ENCODE measurements at regions not wholly inside any gene's neighbourhood (a gene's known extent, or its start where the extent isn't known, plus 50 kb on each side); places are given as distances from the start of the nearest gene placed in this dataset.

DNA sequence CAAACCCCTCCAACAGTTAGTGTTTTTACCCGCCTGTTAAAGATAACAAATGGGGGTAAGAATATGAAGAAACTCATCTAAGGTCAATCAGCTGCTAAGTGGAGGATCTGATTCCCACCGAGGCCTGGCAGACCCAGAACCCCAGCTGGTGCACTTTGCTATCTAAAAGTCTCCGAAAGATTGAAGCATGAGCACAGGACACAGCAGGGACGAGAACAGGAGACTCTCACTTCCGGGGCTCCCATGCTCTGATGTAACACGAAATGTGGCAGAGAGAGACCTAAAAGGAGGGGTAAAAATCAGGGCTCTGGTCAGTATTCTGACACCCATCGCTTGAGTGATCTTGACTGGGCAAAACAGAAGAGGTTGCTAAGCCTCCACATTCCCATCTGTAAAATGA is 119.7 kb downstream of the PDCL3 start:
- Histone ChIP-seq H3K4me3 (ENCODE audit: insufficient read depth, low read depth, low read length) (no peak overlapping the region), H3K4me1 (ENCODE audit: insufficient read depth, low read length) (no peaks in the 10 kb centered on the region), H3K36me3 (ENCODE audit: insufficient read depth, low read length) (no peaks in the 10 kb centered on the region), H3K27ac (ENCODE audit: low read depth, low read length) (no peak overlapping the region), H3K9me3 (ENCODE audit: insufficient read depth, low read depth, low read length) (no peaks in the 10 kb centered on the region), H3K79me2 (ENCODE audit: insufficient read depth, low read length) (no peaks in the 10 kb centered on the region), H3K27me3 (ENCODE audit: insufficient read depth, low read length) (peaks cover 2% of the 10 kb centered on the region), H4K20me1 (ENCODE audit: insufficient read depth, low read length) (no peaks in the 10 kb centered on the region), H3K4me2 (ENCODE audit: low read length) (no peak overlapping the region), H3K9ac (ENCODE audit: low read length) (no peak overlapping the region), H2AFZ (ENCODE audit: low read depth, low read length) (no peak overlapping the region)
- Mint-ChIP-seq H3K9me3 (ENCODE audit: unreplicated experiment) (no peaks in the 10 kb centered on the region), H3K4me3 (ENCODE audit: unreplicated experiment) (no peak overlapping the region), H3K36me3 (ENCODE audit: low read depth, unreplicated experiment) (no peaks in the 10 kb centered on the region), H3K4me1 (ENCODE audit: low read depth, unreplicated experiment) (no peaks in the 10 kb centered on the region), H3K27me3 (ENCODE audit: low read depth, unreplicated experiment) (peaks cover 3% of the 10 kb centered on the region), H3K27ac (ENCODE audit: unreplicated experiment) (no peak overlapping the region)
- no peak for TF ChIP-seq EZH2 (IDR thresholded peaks at IDR 0.05; ENCODE audit: insufficient read depth, low read length)
- TF ChIP-seq, protein P1, sequence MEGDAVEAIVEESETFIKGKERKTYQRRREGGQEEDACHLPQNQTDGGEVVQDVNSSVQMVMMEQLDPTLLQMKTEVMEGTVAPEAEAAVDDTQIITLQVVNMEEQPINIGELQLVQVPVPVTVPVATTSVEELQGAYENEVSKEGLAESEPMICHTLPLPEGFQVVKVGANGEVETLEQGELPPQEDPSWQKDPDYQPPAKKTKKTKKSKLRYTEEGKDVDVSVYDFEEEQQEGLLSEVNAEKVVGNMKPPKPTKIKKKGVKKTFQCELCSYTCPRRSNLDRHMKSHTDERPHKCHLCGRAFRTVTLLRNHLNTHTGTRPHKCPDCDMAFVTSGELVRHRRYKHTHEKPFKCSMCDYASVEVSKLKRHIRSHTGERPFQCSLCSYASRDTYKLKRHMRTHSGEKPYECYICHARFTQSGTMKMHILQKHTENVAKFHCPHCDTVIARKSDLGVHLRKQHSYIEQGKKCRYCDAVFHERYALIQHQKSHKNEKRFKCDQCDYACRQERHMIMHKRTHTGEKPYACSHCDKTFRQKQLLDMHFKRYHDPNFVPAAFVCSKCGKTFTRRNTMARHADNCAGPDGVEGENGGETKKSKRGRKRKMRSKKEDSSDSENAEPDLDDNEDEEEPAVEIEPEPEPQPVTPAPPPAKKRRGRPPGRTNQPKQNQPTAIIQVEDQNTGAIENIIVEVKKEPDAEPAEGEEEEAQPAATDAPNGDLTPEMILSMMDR (IDR thresholded peaks at IDR 0.05; ENCODE audit: insufficient read depth, low read depth, low read length), result no peak
- DNase-seq (ENCODE audit: low read depth) (no peak), FAIRE-seq (no peak)

DNA sequence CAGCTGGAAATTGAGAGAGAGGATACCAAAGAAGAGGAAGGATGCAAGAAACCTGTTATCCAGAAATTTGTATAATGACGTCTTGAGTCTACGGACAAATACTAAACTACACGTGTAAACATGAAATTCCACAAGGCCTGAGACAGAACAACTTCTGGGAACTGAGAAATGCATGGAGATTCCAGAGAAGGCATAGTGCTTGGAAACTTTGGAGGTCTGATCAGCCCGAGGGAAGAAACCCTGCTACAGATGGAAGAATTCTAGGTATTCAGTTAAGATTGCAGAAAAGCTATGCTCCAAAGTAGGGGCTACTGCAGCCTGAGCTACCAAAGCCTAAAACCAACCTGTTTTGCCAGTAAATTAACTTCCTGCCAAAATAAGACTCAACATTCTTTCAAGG is 120.4 kb downstream of the PDCL3 start:
- Mint-ChIP-seq H3K4me1 (ENCODE audit: low read depth, unreplicated experiment) (no peaks in the 10 kb centered on the region), H3K27ac (ENCODE audit: unreplicated experiment) (no peak overlapping the region), H3K36me3 (ENCODE audit: low read depth, unreplicated experiment) (no peaks in the 10 kb centered on the region), H3K9me3 (ENCODE audit: unreplicated experiment) (no peaks in the 10 kb centered on the region), H3K4me3 (ENCODE audit: unreplicated experiment) (no peak overlapping the region), H3K27me3 (ENCODE audit: low read depth, unreplicated experiment) (no peaks in the 10 kb centered on the region)
- Histone ChIP-seq H2AFZ (ENCODE audit: low read depth, low read length) (no peak overlapping the region), H3K4me3 (ENCODE audit: insufficient read depth, low read depth, low read length) (no peak overlapping the region), H3K36me3 (ENCODE audit: insufficient read depth, low read length) (no peaks in the 10 kb centered on the region), H4K20me1 (ENCODE audit: insufficient read depth, low read length) (no peaks in the 10 kb centered on the region), H3K79me2 (ENCODE audit: insufficient read depth, low read length) (no peaks in the 10 kb centered on the region), H3K27ac (ENCODE audit: low read depth, low read length) (no peak overlapping the region), H3K27me3 (ENCODE audit: insufficient read depth, low read length) (peaks cover 2% of the 10 kb centered on the region), H3K9me3 (ENCODE audit: insufficient read depth, low read depth, low read length) (no peaks in the 10 kb centered on the region), H3K9ac (ENCODE audit: low read length) (no peak overlapping the region), H3K4me2 (ENCODE audit: low read length) (no peak overlapping the region), H3K4me1 (ENCODE audit: insufficient read depth, low read length) (no peaks in the 10 kb centered on the region)
- no peak for FAIRE-seq
- TF ChIP-seq, protein P1 (IDR thresholded peaks at IDR 0.05; ENCODE audit: insufficient read depth, low read depth, low read length), result no peak
- DNase-seq (ENCODE audit: low read depth), result no peak

DNA sequence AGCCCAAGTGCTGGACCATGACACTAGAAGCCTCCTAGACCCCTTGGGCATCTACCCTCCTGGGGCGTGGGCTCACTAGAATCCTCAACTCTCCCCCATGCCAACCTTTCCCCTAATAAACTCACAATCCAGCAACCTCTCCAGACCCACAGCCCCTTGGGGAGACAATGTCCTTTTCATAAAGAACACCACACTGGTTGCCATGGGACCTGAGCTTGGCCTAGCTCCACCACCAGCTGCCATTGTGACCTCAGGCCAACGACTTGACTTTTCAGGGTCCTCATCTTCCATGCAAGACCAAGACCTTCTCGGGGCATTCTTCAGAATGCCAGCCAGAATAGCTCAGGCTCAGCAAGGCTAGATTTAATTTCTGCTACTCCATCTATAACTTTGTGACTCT is 128.1 kb upstream of the NPAS2 start:
- Mint-ChIP-seq H3K27ac (ENCODE audit: unreplicated experiment) (no peak overlapping the region), H3K27me3 (ENCODE audit: low read depth, unreplicated experiment) (no peaks in the 10 kb centered on the region), H3K36me3 (ENCODE audit: low read depth, unreplicated experiment) (peaks cover 2% of the 10 kb centered on the region), H3K4me1 (ENCODE audit: low read depth, unreplicated experiment) (peaks cover 6% of the 10 kb centered on the region), H3K9me3 (ENCODE audit: unreplicated experiment) (peaks cover 13% of the 10 kb centered on the region), H3K4me3 (ENCODE audit: unreplicated experiment) (no peak overlapping the region)
- no peaks in the 10 kb centered on the region for H3K79me2 ChIP-seq (ENCODE audit: insufficient read depth, low read length)
- H3K27me3 ChIP-seq (ENCODE audit: insufficient read depth, low read length), result no peaks in the 10 kb centered on the region
- no peak overlapping the region for H3K4me2 ChIP-seq (ENCODE audit: low read length)
- no peaks in the 10 kb centered on the region for H3K36me3 ChIP-seq (ENCODE audit: insufficient read depth, low read length)
- H3K9me3 ChIP-seq (ENCODE audit: insufficient read depth, low read depth, low read length), result no peaks in the 10 kb centered on the region
- no peak for TF ChIP-seq EZH2 (IDR thresholded peaks at IDR 0.05; ENCODE audit: insufficient read depth, low read length)
- TF ChIP-seq, protein P1 (IDR thresholded peaks at IDR 0.05; ENCODE audit: insufficient read depth, low read depth, low read length), result no peak
- H3K4me1 ChIP-seq (ENCODE audit: insufficient read depth, low read length), result no peaks in the 10 kb centered on the region
- no peak overlapping the region for H3K9ac ChIP-seq (ENCODE audit: low read length)
- H2AFZ ChIP-seq (ENCODE audit: low read depth, low read length), result no peak overlapping the region
- no peaks in the 10 kb centered on the region for H4K20me1 ChIP-seq (ENCODE audit: insufficient read depth, low read length)
- no peak overlapping the region for H3K4me3 ChIP-seq (ENCODE audit: insufficient read depth, low read depth, low read length)
- DNase-seq (ENCODE audit: low read depth) (no peak), FAIRE-seq (no peak)
- H3K27ac ChIP-seq (ENCODE audit: low read depth, low read length), result no peak overlapping the region
